VCaP (cell line): ENCODE measurements at regions not wholly inside any gene's neighbourhood (a gene's known extent, or its start where the extent isn't known, plus 50 kb on each side); places are given as distances from the start of the nearest gene placed in this dataset.

Source experiments
- H3K27ac ChIP-seq: fragments of 450-650 bp; 2 replicates; pipeline ENCODE4 v1.5.1; 2017
- CTCF ChIP-seq: fragments of 450-650 bp; conservative IDR thresholded peaks from 2 replicates; pipeline ENCODE4 v1.5.1; 2017; ENCODE audit warnings: mild to moderate bottlenecking, moderate library complexity

GRCh38 chr12:25424211-25424731, 128.8 kb downstream of the LMNTD1 start:
- TF ChIP-seq CTCF, result no peak
- H3K27ac ChIP-seq, result no peak overlapping the region

- no peak overlapping the region for H3K27ac ChIP-seq
- TF ChIP-seq CTCF, result no peak
These were observed 129.6 kb downstream of the LMNTD1 start for GRCh38 chr12:25423355-25424050.

- no peak overlapping the region for H3K27ac ChIP-seq
- TF ChIP-seq CTCF, result no peak
These were observed 130.8 kb downstream of the LMNTD1 start for GRCh38 chr12:25422241-25422640.

GRCh38 chr12:25421651-25422167, 131.4 kb downstream of the LMNTD1 start:
- H3K27ac ChIP-seq, result no peak overlapping the region
- TF ChIP-seq CTCF, result no peak

DNA sequence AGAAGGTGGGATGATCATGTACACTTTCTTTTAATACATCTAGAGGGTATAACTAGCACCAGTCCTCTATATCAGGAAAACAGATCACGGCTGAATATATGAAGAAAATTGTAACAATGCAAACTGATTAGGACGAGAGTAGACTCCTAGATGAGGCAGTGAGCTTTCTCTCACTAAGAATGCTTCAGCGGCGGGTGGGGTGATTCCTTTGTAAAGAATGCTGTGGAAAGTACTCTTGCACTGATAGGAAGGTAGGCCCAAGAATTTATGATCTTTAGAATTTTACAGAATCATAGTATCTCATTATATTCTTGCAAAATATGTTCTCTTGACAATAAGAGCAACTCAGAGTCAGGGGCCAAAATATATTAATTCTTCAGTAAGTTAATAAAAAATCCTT, 133.0 kb downstream of the LMNTD1 start:
- no peak overlapping the region for H3K27ac ChIP-seq
- no peak for TF ChIP-seq CTCF

DNA sequence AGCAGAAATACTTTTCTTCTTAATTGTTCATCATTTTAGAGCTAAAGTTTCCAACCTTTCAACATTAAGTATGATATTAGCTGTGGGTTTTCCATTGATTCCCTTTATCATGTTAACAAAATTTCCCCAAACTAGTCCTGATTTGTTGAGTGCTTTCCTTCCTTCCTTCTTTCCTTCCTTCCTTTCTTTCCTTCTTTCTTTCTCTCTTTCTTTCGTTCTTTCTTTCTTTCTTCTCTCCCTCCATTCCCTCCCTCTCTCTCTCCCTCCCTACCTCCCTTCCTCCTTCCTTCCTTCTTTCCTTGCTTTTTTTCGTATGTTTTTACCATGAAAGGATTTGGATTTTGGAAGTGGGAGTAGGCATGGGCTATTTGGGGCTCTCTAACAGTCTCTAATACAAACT, 133.5 kb downstream of the LMNTD1 start:
- no peak for TF ChIP-seq CTCF

GRCh38 chr12:25417071-25417470, 136.0 kb downstream of the LMNTD1 start:
- no peak for TF ChIP-seq CTCF
- no peak overlapping the region for H3K27ac ChIP-seq

More for the DNA sequence above, 133.5 kb downstream of the LMNTD1 start:
- H3K27ac ChIP-seq, result no peak overlapping the region
